Keratinocyte (primary cell): ENCODE measurements at regions not wholly inside any gene's neighbourhood (a gene's known extent, or its start where the extent isn't known, plus 50 kb on each side); places are given as distances from the start of the nearest gene placed in this dataset.

Experiments used
- DNase-seq: peaks from one replicate; pipeline ENCODE4 v3.0.0-alpha.2; 2011; ENCODE audit warnings: low read depth, missing footprints, low spot score
- FAIRE-seq: peaks from 2 replicates; lab custom pipeline; 2011; peaks lifted over from hg19 to GRCh38; lab: Jason Lieb, UNC
- H2AFZ ChIP-seq: 2 replicates; pipeline ENCODE4 v1.6.0; 2012; ENCODE audit warnings: low read length, control low read depth, inconsistent platforms; ENCODE audit not compliant: control insufficient read depth
- H3K27ac ChIP-seq: 2 replicates; pipeline ENCODE4 v1.5.1; 2011; ENCODE audit warnings: low read length; ENCODE audit not compliant: control insufficient read depth, insufficient read depth
- H3K27me3 ChIP-seq: 3 replicates; pipeline ENCODE4 v1.6.0; 2011; ENCODE audit warnings: low read length; ENCODE audit not compliant: control insufficient read depth, insufficient read depth; ENCODE audit errors: extremely low read depth
- H3K36me3 ChIP-seq, 2 experiments: 2 replicates in 1 of 2; 3 replicates in 1 of 2; pipeline ENCODE4 v1.5.1; 2011; ENCODE audit warnings: low read length in 2 of 2, mild to moderate bottlenecking in 1 of 2; ENCODE audit not compliant: control insufficient read depth in 2 of 2, insufficient read depth in 2 of 2; ENCODE audit errors: extremely low read depth in 1 of 2
- H3K4me1 ChIP-seq: 3 replicates; pipeline ENCODE4 v1.5.1; 2011; ENCODE audit warnings: low read length; ENCODE audit not compliant: control insufficient read depth, insufficient read depth; ENCODE audit errors: extremely low read depth
- H3K4me2 ChIP-seq: 3 replicates; pipeline ENCODE4 v1.6.0; 2011; ENCODE audit warnings: low read depth, low read length; ENCODE audit not compliant: control insufficient read depth, insufficient read depth; ENCODE audit errors: extremely low read depth
- H3K4me3 ChIP-seq, 3 experiments: fragments of 200-600 bp in 1 of 3; sonication (generic) in 1 of 3; 2 replicates in 2 of 3; 3 replicates in 1 of 3; pipeline ENCODE4 v1.5.1; 2011 to 2016; ENCODE audit warnings: low read length in 3 of 3, mild to moderate bottlenecking in 3 of 3, control low read depth in 2 of 3, inconsistent platforms in 1 of 3, low read depth in 1 of 3, mixed read lengths in 1 of 3, mixed run types in 1 of 3, moderate library complexity in 1 of 3; ENCODE audit not compliant: control insufficient read depth in 2 of 3, insufficient read depth in 2 of 3; ENCODE audit errors: extremely low read depth in 1 of 3
- H3K79me2 ChIP-seq: 2 replicates; pipeline ENCODE4 v1.6.0; 2012; ENCODE audit warnings: low read length; ENCODE audit not compliant: control insufficient read depth, insufficient read depth
- H3K9ac ChIP-seq: 3 replicates; pipeline ENCODE4 v1.6.0; 2011; ENCODE audit warnings: low read length; ENCODE audit not compliant: control insufficient read depth, insufficient read depth; ENCODE audit errors: extremely low read depth
- H3K9me1 ChIP-seq: 3 replicates; pipeline ENCODE4 v1.6.0; 2011; ENCODE audit warnings: low read length; ENCODE audit not compliant: control insufficient read depth, insufficient read depth; ENCODE audit errors: extremely low read depth
- H3K9me3 ChIP-seq: 2 replicates; pipeline ENCODE4 v1.5.1; 2012; ENCODE audit warnings: low read depth, low read length; ENCODE audit not compliant: control insufficient read depth
- H4K20me1 ChIP-seq: 3 replicates; pipeline ENCODE4 v1.6.0; 2011; ENCODE audit warnings: low read length; ENCODE audit not compliant: control insufficient read depth, insufficient read depth; ENCODE audit errors: extremely low read depth
- CTCF ChIP-seq, 3 experiments: IDR thresholded peaks in 1 of 3; conservative IDR thresholded peaks in 1 of 3; optimal IDR thresholded peaks in 1 of 3; 2 replicates in 2 of 3; 3 replicates in 1 of 3; pipeline versions ENCODE3 to v1.5.1; 2011; ENCODE audit warnings: low read length in 3 of 3, mild to moderate bottlenecking in 3 of 3, moderate library complexity in 2 of 3, control low read depth in 1 of 3, inconsistent platforms in 1 of 3; ENCODE audit not compliant: insufficient read depth in 2 of 3; ENCODE audit errors: extremely low read depth in 1 of 3
- EZH2 ChIP-seq: IDR thresholded peaks from one replicate; pipeline ENCODE4 v1.6.1; 2012; ENCODE audit warnings: inconsistent platforms, mild to moderate bottlenecking, low read length, moderate library complexity
- dilution Hi-C: fragments of 300-500 bp; cut with MboI; formaldehyde crosslinking; loops from one replicate; pipeline ENCODE4 v1.7.0; 2020; ENCODE audit warnings: low sequenced_read_pairs; ENCODE audit not compliant: extremely low pct_ligation_motif_present

DNA sequence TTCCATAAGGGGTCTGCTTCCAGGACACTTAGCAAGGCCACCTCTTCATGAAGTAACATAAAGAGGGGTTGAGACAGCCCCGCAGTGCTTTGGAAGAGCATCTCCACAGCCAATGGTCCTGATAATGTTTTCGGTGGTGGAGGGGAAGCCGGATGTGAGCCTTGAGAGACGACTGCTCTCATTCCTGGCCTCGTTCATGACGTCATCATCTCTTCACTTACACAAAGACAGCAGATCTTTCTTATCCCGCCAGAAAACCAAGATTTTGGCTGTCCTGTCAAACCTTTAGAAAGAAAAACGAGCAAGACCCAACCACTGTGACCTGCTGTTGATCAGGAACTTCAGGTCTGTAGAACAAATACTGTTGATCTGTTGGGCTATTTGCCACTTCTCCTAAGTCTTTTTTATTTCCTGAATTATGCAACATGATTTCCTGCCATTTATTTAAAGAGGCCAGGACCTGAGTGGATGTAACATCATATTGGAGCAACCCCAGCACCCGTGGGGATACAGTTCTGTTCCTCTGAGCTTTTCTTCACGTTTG lies 89.0 kb upstream of the IRX2 start:
- no peaks in the 10 kb centered on the region for H4K20me1 ChIP-seq
- H3K27me3 ChIP-seq, result no peaks in the 10 kb centered on the region
- H3K4me2 ChIP-seq, result no peak overlapping the region
- H2AFZ ChIP-seq, result no peak overlapping the region
- H3K9me1 ChIP-seq, result no peaks in the 10 kb centered on the region
- no peaks in the 10 kb centered on the region for H3K79me2 ChIP-seq
- FAIRE-seq (no peak), DNase-seq (no peak)
- no peaks in the 10 kb centered on the region for H3K36me3 ChIP-seq
- H3K9me3 ChIP-seq, result no peaks in the 10 kb centered on the region
- H3K4me1 ChIP-seq, result no peaks in the 10 kb centered on the region
- H3K9ac ChIP-seq, result no peak overlapping the region
- no peak overlapping the region for H3K27ac ChIP-seq
- dilution Hi-C loops, result no loop called here
- no peak overlapping the region for H3K4me3 ChIP-seq
- TF ChIP-seq CTCF (optimal IDR thresholded peaks at IDR 0.05 in 1 of 3, IDR thresholded peaks at IDR 0.05 in 1 of 3, conservative IDR thresholded peaks at IDR 0.05 in 1 of 3; ENCODE audit: extremely low read depth in 1 of 3, insufficient read depth in 2 of 3, low read length in 3 of 3) (no peak), EZH2 (no peak)

DNA sequence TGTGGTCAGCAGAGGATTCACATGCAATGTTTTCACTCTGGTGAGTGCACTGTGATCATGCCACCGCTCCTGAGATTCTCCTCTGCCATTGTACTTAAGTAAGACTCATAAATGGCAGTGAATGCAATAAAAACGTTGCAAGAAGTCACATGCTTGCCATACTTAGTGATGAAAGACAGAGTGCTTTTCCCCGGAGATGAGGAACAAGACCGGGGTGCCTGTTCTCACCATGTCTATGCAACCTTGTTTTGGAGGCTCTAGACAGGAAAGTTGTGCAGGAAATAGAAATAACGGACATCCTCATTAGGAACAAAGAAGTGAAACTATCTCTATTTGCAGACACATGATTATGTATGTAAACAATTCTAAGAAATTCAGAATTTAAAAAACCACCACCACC lies 84.7 kb upstream of the IRX2 start:
- no peak overlapping the region for H3K4me3 ChIP-seq
- no peak overlapping the region for H3K9ac ChIP-seq
- no peak overlapping the region for H3K4me2 ChIP-seq
- no peaks in the 10 kb centered on the region for H3K9me1 ChIP-seq
- no peak overlapping the region for H2AFZ ChIP-seq
- no peaks in the 10 kb centered on the region for H3K36me3 ChIP-seq
- no peaks in the 10 kb centered on the region for H3K9me3 ChIP-seq
- dilution Hi-C loops, result no loop called here
- H4K20me1 ChIP-seq, result no peaks in the 10 kb centered on the region
- DNase-seq (no peak), FAIRE-seq (no peak)
- H3K27ac ChIP-seq, result no peak overlapping the region
- no peaks in the 10 kb centered on the region for H3K27me3 ChIP-seq
- H3K4me1 ChIP-seq, result no peaks in the 10 kb centered on the region
- TF ChIP-seq CTCF (optimal IDR thresholded peaks at IDR 0.05 in 1 of 3, IDR thresholded peaks at IDR 0.05 in 1 of 3, conservative IDR thresholded peaks at IDR 0.05 in 1 of 3; ENCODE audit: extremely low read depth in 1 of 3, insufficient read depth in 2 of 3, low read length in 3 of 3), result no peak
- TF ChIP-seq EZH2, result no peak
- no peaks in the 10 kb centered on the region for H3K79me2 ChIP-seq
